ENCODE measurements at regions not wholly inside any gene's neighbourhood (a gene's known extent, or its start where the extent isn't known, plus 50 kb on each side); places are given as distances from the start of the nearest gene placed in this dataset.

DNA sequence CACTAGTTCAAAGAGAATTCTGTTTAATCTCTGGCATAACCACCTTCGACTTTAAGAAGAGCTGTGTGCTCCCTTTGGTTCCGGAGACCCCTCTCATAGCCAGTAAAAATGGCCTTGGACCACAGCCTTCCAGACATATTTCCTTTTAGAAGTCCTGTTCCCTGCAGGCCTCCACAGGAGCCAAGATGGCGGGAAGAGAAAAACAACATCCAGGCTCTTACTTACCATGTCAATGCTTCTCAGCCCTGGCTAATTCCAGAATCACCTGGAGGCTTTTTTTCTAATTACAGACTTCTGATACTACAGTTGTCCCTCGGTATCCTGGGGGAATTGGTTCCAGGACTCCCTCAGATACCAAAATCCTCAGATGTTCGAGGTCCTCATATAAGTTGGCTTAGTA lies 362.5 kb downstream of the PBX1 start:
- Histone ChIP-seq H3K27ac (ENCODE audit: insufficient read depth, low read depth, low read length) (no peak overlapping the region), H3K4me3 (replicated peaks in 1 of 3; ENCODE audit: insufficient read depth in 1 of 3, low read depth in 1 of 3, low read length in 3 of 3) (no peak overlapping the region), H3K9me3 (replicated peaks; ENCODE audit: control insufficient read depth, insufficient read depth, low read length) (no peaks in the 10 kb centered on the region), H3K36me3 (ENCODE audit: control insufficient read depth in 2 of 2, extremely low read depth in 1 of 2, insufficient read depth in 2 of 2, low read length in 2 of 2) (no peaks in the 10 kb centered on the region), H4K20me1 (replicated peaks; ENCODE audit: control insufficient read depth, extremely low read depth, insufficient read depth, low read length) (no peaks in the 10 kb centered on the region), H3K27me3 (ENCODE audit: control insufficient read depth in 2 of 2, insufficient read depth in 2 of 2, low read length in 2 of 2) (no peaks in the 10 kb centered on the region), H3K4me2 (ENCODE audit: insufficient read depth, low read length) (no peak overlapping the region), H3K4me1 (ENCODE audit: control insufficient read depth, extremely low read depth, insufficient read depth, low read length) (no peaks in the 10 kb centered on the region), H2AFZ (ENCODE audit: low read depth, low read length) (no peak overlapping the region), H3K79me2 (ENCODE audit: control insufficient read depth, insufficient read depth, low read length) (no peaks in the 10 kb centered on the region), H3K9me1 (replicated peaks; ENCODE audit: control insufficient read depth, extremely low read depth, insufficient read depth, low read length) (no peaks in the 10 kb centered on the region), H3K9ac (replicated peaks; ENCODE audit: extremely low read depth, insufficient read depth, low read length) (no peak overlapping the region)
- ChIA-PET POLR2A (no interaction called here), CTCF (no interaction called here)
- FAIRE-seq (no peak), DNase-seq (ENCODE audit: low read depth, low spot score) (no peak)
- intact Hi-C loops (cut with micrococcal nuclease) (no loop called here), dilution Hi-C loops (cut with MboI; ENCODE audit: extremely low pct_ligation_motif_present, low sequenced_read_pairs) (no loop called here)
- TF ChIP-seq POLR2A (IDR thresholded peaks at IDR 0.05; ENCODE audit: low read depth, low read length) (no peak), GATA2 (IDR thresholded peaks at IDR 0.05; ENCODE audit: insufficient read depth, insufficient read length, low read depth, low read length) (no peak), FOS (IDR thresholded peaks at IDR 0.05; ENCODE audit: borderline replicate concordance, insufficient read depth, low read length) (no peak), MYC (IDR thresholded peaks at IDR 0.05; ENCODE audit: low read depth, low read length) (no peak), EZH2 (IDR thresholded peaks at IDR 0.05; ENCODE audit: borderline replicate concordance, low read depth, low read length, severe bottlenecking) (no peak), JUN (IDR thresholded peaks at IDR 0.05; ENCODE audit: borderline replicate concordance, insufficient read depth, insufficient read length, low read depth) (no peak), POLR2AphosphoS5 (IDR thresholded peaks at IDR 0.05; ENCODE audit: insufficient read depth, low read depth, low read length) (no peak)
- TF ChIP-seq, protein P1, sequence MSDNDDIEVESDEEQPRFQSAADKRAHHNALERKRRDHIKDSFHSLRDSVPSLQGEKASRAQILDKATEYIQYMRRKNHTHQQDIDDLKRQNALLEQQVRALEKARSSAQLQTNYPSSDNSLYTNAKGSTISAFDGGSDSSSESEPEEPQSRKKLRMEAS (IDR thresholded peaks at IDR 0.05; ENCODE audit: insufficient read depth, insufficient read length) = no peak
- TF ChIP-seq, protein P2, sequence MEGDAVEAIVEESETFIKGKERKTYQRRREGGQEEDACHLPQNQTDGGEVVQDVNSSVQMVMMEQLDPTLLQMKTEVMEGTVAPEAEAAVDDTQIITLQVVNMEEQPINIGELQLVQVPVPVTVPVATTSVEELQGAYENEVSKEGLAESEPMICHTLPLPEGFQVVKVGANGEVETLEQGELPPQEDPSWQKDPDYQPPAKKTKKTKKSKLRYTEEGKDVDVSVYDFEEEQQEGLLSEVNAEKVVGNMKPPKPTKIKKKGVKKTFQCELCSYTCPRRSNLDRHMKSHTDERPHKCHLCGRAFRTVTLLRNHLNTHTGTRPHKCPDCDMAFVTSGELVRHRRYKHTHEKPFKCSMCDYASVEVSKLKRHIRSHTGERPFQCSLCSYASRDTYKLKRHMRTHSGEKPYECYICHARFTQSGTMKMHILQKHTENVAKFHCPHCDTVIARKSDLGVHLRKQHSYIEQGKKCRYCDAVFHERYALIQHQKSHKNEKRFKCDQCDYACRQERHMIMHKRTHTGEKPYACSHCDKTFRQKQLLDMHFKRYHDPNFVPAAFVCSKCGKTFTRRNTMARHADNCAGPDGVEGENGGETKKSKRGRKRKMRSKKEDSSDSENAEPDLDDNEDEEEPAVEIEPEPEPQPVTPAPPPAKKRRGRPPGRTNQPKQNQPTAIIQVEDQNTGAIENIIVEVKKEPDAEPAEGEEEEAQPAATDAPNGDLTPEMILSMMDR (IDR thresholded peaks at IDR 0.05; ENCODE audit: extremely low read depth in 1 of 2, insufficient read depth in 1 of 2, low read depth in 1 of 2, low read length in 2 of 2) = no peak
- BruUV-seq (replicated peaks) = no TSS peak

Data from endothelial cell of umbilical vein (primary cell).